ENCODE measurements at regions not wholly inside any gene's neighbourhood (a gene's known extent, or its start where the extent isn't known, plus 50 kb on each side); places are given as distances from the start of the nearest gene placed in this dataset.

DNA sequence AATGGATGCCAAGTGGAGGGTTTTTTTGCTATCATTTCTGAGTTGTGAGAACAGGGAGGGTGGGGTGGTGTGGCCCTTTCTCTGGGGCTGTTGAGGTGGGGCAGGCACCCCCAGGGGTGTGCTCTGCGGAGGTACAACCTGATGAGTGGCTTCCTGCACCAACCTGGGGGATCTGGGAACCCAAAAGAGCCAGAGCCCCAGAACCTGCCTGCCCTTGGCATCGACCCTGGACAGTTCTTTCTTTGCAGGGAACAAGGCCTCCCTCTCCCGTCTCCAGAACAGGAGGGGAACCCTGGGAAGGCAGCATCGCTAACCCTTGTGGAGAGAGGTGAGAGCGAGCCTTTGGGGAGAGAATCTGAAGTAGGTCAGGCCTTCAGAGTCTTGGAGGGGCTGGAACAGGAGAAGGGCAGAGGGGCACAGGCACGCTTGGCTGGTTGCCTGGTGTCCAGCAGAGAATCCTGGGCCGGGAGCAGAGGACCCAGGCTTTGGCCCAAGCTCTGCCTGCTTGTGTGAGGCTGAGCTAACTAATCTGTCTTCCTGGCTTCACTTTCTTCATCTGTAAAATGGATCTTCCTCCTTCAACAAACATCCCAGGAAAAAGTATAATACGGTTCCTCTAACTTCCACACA, 84.9 kb downstream of the RHOB start:
- no peak overlapping the region for H3K9ac ChIP-seq (replicated peaks; ENCODE audit: extremely low read depth, insufficient read depth, low read length)
- POLR2A ChIA-PET, result interaction anchor here (0.9 kb wide), 1 partner anchor 80 kb away, joined by 4 read pairs; no protein-coding TSS in a partner anchor
- H3K27me3 ChIP-seq (ENCODE audit: control insufficient read depth in 2 of 2, insufficient read depth in 2 of 2, low read length in 2 of 2), result no peaks in the 10 kb centered on the region
- DNase-seq (ENCODE audit: low read depth, low spot score) (no peak), FAIRE-seq (no peak)
- no peak overlapping the region for H3K27ac ChIP-seq (ENCODE audit: insufficient read depth, low read depth, low read length)
- H3K4me1 ChIP-seq (ENCODE audit: control insufficient read depth, extremely low read depth, insufficient read depth, low read length), result peaks cover 9% of the 10 kb centered on the region
- TF ChIP-seq JUN (IDR thresholded peaks at IDR 0.05; ENCODE audit: borderline replicate concordance, insufficient read depth, insufficient read length, low read depth) (no peak), EZH2 (IDR thresholded peaks at IDR 0.05; ENCODE audit: borderline replicate concordance, low read depth, low read length, severe bottlenecking) (no peak)
- dilution Hi-C loops (cut with MboI; ENCODE audit: extremely low pct_ligation_motif_present, low sequenced_read_pairs), result no loop called here
- no peak overlapping the region for H3K4me2 ChIP-seq (ENCODE audit: insufficient read depth, low read length)
- H3K9me3 ChIP-seq (replicated peaks; ENCODE audit: control insufficient read depth, insufficient read depth, low read length), result no peaks in the 10 kb centered on the region
- no peaks in the 10 kb centered on the region for H3K79me2 ChIP-seq (ENCODE audit: control insufficient read depth, insufficient read depth, low read length)
- CTCF ChIA-PET, result interaction anchor here (1.0 to 1.5 kb wide), 4 partner anchors 8 to 79 kb away, joined by 3 to 5 read pairs (median 4); no protein-coding TSS in a partner anchor
- no peak overlapping the region for H2AFZ ChIP-seq (ENCODE audit: low read depth, low read length)
- no TSS peak for BruUV-seq (replicated peaks)
- no peaks in the 10 kb centered on the region for H4K20me1 ChIP-seq (replicated peaks; ENCODE audit: control insufficient read depth, extremely low read depth, insufficient read depth, low read length)
- no peak overlapping the region for H3K4me3 ChIP-seq (replicated peaks in 1 of 3; ENCODE audit: insufficient read depth in 1 of 3, low read depth in 1 of 3, low read length in 3 of 3)
- H3K36me3 ChIP-seq (ENCODE audit: control insufficient read depth in 2 of 2, extremely low read depth in 1 of 2, insufficient read depth in 2 of 2, low read length in 2 of 2), result no peaks in the 10 kb centered on the region
- H3K9me1 ChIP-seq (replicated peaks; ENCODE audit: control insufficient read depth, extremely low read depth, insufficient read depth, low read length), result no peaks in the 10 kb centered on the region
- intact Hi-C loops (cut with micrococcal nuclease), result no loop called here

DNA sequence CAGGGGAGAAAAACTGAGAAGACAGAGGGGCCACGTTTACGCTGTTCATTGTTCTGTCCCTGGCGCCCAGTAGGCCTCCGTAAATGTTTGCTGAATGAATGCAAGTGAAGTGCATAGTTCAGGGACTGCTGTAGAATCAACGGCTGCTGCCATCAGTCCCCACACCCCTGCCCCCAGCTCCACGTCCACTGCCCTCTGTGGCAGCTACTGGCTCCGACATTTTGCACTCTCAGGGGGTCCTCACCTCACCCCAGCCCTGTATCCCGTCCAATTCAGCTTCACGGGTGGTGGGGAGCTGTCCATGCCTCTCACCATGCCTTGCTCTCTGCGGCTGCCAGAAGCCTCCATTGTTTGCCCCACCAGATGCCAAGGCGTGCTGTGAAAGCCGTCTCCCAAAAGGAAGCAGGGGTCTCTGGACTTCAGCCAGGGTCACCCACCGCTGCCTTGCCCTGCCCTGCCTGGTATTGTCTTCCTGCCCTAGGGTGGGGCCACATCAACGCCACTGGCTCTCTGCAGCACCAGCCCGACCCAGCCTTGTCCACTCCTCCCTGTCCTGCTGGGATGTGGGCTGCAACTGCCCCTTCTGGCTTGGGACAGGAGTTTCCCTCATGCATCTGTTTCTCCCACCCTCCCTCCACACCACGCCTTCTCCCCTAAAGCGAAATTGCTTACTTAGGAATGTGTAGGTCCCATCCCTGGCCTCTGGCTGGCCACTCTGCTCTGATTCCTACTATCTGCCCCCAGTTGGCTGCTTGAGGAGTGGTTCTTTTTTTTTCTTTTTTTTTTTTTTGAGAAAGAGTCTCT, 86.0 kb downstream of the RHOB start:
- Histone ChIP-seq H3K9me1 (replicated peaks; ENCODE audit: control insufficient read depth, extremely low read depth, insufficient read depth, low read length) (no peaks in the 10 kb centered on the region), H3K79me2 (ENCODE audit: control insufficient read depth, insufficient read depth, low read length) (no peaks in the 10 kb centered on the region), H3K27me3 (ENCODE audit: control insufficient read depth in 2 of 2, insufficient read depth in 2 of 2, low read length in 2 of 2) (no peaks in the 10 kb centered on the region), H2AFZ (ENCODE audit: low read depth, low read length) (peak overlapping the region; percentile 77), H4K20me1 (replicated peaks; ENCODE audit: control insufficient read depth, extremely low read depth, insufficient read depth, low read length) (no peaks in the 10 kb centered on the region), H3K9me3 (replicated peaks; ENCODE audit: control insufficient read depth, insufficient read depth, low read length) (no peaks in the 10 kb centered on the region), H3K9ac (replicated peaks; ENCODE audit: extremely low read depth, insufficient read depth, low read length) (peak overlapping the region; percentile 1), H3K4me1 (ENCODE audit: control insufficient read depth, extremely low read depth, insufficient read depth, low read length) (peaks cover 9% of the 10 kb centered on the region), H3K4me2 (ENCODE audit: insufficient read depth, low read length) (peak overlapping the region; percentile 10), H3K36me3 (ENCODE audit: control insufficient read depth in 2 of 2, extremely low read depth in 1 of 2, insufficient read depth in 2 of 2, low read length in 2 of 2) (no peaks in the 10 kb centered on the region), H3K4me3 (replicated peaks in 1 of 3; ENCODE audit: insufficient read depth in 1 of 3, low read depth in 1 of 3, low read length in 3 of 3) (no peak overlapping the region), H3K27ac (ENCODE audit: insufficient read depth, low read depth, low read length) (no peak overlapping the region)
- TF ChIP-seq, protein P1, sequence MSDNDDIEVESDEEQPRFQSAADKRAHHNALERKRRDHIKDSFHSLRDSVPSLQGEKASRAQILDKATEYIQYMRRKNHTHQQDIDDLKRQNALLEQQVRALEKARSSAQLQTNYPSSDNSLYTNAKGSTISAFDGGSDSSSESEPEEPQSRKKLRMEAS (IDR thresholded peaks at IDR 0.05; ENCODE audit: insufficient read depth, insufficient read length), result no peak
- TF ChIP-seq EZH2 (IDR thresholded peaks at IDR 0.05; ENCODE audit: borderline replicate concordance, low read depth, low read length, severe bottlenecking), result no peak
- TF ChIP-seq MYC (IDR thresholded peaks at IDR 0.05; ENCODE audit: low read depth, low read length), result no peak
- peak; percentile 24 for TF ChIP-seq POLR2A (IDR thresholded peaks at IDR 0.05; ENCODE audit: low read depth, low read length)
- FAIRE-seq (peak; percentile 28), DNase-seq (ENCODE audit: low read depth, low spot score) (peak; percentile 56)
- intact Hi-C loops (cut with micrococcal nuclease), result no loop called here
- ChIA-PET CTCF (interaction anchor here (0.8 to 1.3 kb wide), 4 partner anchors 9 to 80 kb away, joined by 3 to 4 read pairs (median 3); no protein-coding TSS in a partner anchor), POLR2A (interaction anchor here (0.9 kb wide), 1 partner anchor 81 kb away, joined by 4 read pairs; no protein-coding TSS in a partner anchor)
- BruUV-seq (replicated peaks), result no TSS peak
- dilution Hi-C loops (cut with MboI; ENCODE audit: extremely low pct_ligation_motif_present, low sequenced_read_pairs), result no loop called here

Data from endothelial cell of umbilical vein (primary cell).